A549 (cell line): ENCODE measurements at regions not wholly inside any gene's neighbourhood (a gene's known extent, or its start where the extent isn't known, plus 50 kb on each side); places are given as distances from the start of the nearest gene placed in this dataset.
"Not testable (repeated sequence)": the region's sequence is repeated elsewhere in the genome, so short reads cannot be mapped to it uniquely, and the experiment has no call there.

Experiments
- CTCF ChIP-seq: fragments of >200 bp; sonication (Bioruptor Twin); formaldehyde crosslinking; IDR thresholded peaks from 3 replicates; pipeline ENCODE4 v1.5.1; 2016
- HOXA7 ChIP-seq: fragments of 250-450 bp; sonication (Bioruptor Pico); IDR thresholded peaks from 2 replicates; pipeline ENCODE4 v1.5.0; 2020; ENCODE audit warnings: mild to moderate bottlenecking, moderate library complexity
- KDM5A ChIP-seq: fragments of 200-600 bp; sonication (generic); IDR thresholded peaks from 2 replicates; pipeline ENCODE4 v1.6.1; 2016; ENCODE audit warnings: antibody characterized with exemption, mild to moderate bottlenecking
- MAX ChIP-seq: IDR thresholded peaks from 2 replicates; pipeline ENCODE4 v1.6.1; 2012
- POLR2A ChIP-seq: IDR thresholded peaks from 2 replicates; pipeline ENCODE4 v1.6.1; 2012; ENCODE audit warnings: mild to moderate bottlenecking, low read length
- RCOR1 ChIP-seq: fragments of 150-350 bp; IDR thresholded peaks from 2 replicates; pipeline ENCODE4 v1.6.1; 2014; ENCODE audit warnings: antibody characterized with exemption, low read length, low read depth
- RFX5 ChIP-seq: fragments of 450-650 bp; IDR thresholded peaks from 2 replicates; pipeline ENCODE4 v1.7.1; 2014; ENCODE audit warnings: antibody characterized with exemption, mild to moderate bottlenecking, moderate library complexity

GRCh38 chr6:98416497-98417158 is 417.7 kb upstream of the POU3F2 start:
- TF ChIP-seq POLR2A; CTCF; RCOR1; MAX; KDM5A; RFX5; HOXA7 (CRISPR knock-in tag): not testable (repeated sequence)
